ENCODE measurements at regions not wholly inside any gene's neighbourhood (a gene's known extent, or its start where the extent isn't known, plus 50 kb on each side); places are given as distances from the start of the nearest gene placed in this dataset.

DNA sequence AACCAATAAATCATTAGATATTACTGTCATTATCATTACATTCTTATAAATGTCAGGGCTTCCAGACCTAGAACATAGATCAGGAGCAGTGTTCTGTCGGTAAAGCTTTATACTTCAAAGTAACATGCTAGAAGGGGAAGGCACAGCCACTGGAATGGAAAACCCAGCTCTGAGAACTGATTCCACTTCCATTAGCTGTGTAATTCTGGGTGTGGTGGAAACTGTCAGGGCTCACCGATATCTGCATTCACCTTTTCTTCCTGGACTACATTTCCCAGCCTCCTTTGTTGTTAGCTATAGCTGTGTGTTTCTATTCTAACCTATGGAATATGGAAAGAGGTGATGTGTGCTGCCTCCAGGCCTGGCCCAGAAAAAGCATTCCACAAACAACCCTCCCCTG lies 585.8 kb downstream of the BUD13 start (continued):
- TF ChIP-seq, protein P1, sequence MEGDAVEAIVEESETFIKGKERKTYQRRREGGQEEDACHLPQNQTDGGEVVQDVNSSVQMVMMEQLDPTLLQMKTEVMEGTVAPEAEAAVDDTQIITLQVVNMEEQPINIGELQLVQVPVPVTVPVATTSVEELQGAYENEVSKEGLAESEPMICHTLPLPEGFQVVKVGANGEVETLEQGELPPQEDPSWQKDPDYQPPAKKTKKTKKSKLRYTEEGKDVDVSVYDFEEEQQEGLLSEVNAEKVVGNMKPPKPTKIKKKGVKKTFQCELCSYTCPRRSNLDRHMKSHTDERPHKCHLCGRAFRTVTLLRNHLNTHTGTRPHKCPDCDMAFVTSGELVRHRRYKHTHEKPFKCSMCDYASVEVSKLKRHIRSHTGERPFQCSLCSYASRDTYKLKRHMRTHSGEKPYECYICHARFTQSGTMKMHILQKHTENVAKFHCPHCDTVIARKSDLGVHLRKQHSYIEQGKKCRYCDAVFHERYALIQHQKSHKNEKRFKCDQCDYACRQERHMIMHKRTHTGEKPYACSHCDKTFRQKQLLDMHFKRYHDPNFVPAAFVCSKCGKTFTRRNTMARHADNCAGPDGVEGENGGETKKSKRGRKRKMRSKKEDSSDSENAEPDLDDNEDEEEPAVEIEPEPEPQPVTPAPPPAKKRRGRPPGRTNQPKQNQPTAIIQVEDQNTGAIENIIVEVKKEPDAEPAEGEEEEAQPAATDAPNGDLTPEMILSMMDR (IDR thresholded peaks at IDR 0.05; ENCODE audit: low read depth, low read length, missing input control) = no peak
- TF ChIP-seq HNF4G (IDR thresholded peaks at IDR 0.05) (no peak), FOXA2 (IDR thresholded peaks at IDR 0.05) (no peak)

DNA sequence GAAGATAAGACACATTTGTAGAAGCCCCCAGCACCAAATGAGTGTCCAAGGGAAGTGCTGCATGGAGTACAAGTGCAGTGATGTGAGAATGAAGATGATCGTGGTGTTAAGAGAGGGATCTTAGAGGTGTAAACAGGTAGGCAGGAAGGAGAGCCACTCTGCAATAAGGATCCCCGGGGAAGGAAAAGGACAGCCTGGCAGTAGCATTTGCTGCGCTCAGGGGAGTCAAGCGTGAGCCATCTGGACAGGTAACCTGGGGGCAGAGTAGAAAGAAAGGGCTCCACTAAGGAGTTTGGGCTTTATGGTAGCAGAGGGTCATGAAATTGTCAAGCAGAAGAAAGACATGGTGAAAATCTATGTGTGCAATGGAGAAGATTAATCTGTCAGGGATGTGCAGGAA lies 587.2 kb downstream of the BUD13 start:
- Histone ChIP-seq H3K9ac (ENCODE audit: low read depth in 1 of 2, low read length in 2 of 2) (no peak overlapping the region), H3K9me3 (ENCODE audit: control insufficient read depth in 4 of 4, low read length in 3 of 4) (no peaks in the 10 kb centered on the region), H3K36me3 (ENCODE audit: control insufficient read depth in 4 of 4, insufficient read depth in 3 of 4, low read depth in 1 of 4, low read length in 3 of 4) (no peaks in the 10 kb centered on the region), H3K4me1 (ENCODE audit: control insufficient read depth in 4 of 4, insufficient read depth in 4 of 4, low read length in 3 of 4) (no peaks in the 10 kb centered on the region), H3K27me3 (ENCODE audit: control insufficient read depth in 4 of 4, insufficient read depth in 4 of 4, low read length in 3 of 4) (no peaks in the 10 kb centered on the region), H3K27ac (ENCODE audit: low read depth in 1 of 2, low read length in 2 of 2) (no peak overlapping the region), H3K4me3 (ENCODE audit: low read depth in 1 of 3, low read length in 3 of 3) (no peak overlapping the region)
- no peak for DNase-seq (ENCODE audit: low spot score)
- WGBS = 77% methylated on average over 4 of the region's 4 CpGs
- no peak for TF ChIP-seq NR2F2 (IDR thresholded peaks at IDR 0.05)
- TF ChIP-seq, protein P2, sequence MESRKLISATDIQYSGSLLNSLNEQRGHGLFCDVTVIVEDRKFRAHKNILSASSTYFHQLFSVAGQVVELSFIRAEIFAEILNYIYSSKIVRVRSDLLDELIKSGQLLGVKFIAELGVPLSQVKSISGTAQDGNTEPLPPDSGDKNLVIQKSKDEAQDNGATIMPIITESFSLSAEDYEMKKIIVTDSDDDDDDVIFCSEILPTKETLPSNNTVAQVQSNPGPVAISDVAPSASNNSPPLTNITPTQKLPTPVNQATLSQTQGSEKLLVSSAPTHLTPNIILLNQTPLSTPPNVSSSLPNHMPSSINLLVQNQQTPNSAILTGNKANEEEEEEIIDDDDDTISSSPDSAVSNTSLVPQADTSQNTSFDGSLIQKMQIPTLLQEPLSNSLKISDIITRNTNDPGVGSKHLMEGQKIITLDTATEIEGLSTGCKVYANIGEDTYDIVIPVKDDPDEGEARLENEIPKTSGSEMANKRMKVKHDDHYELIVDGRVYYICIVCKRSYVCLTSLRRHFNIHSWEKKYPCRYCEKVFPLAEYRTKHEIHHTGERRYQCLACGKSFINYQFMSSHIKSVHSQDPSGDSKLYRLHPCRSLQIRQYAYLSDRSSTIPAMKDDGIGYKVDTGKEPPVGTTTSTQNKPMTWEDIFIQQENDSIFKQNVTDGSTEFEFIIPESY (IDR thresholded peaks at IDR 0.05) = no peak
- TF ChIP-seq, protein P3, sequence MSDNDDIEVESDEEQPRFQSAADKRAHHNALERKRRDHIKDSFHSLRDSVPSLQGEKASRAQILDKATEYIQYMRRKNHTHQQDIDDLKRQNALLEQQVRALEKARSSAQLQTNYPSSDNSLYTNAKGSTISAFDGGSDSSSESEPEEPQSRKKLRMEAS (IDR thresholded peaks at IDR 0.05) = no peak
- no peak for TF ChIP-seq JUND (IDR thresholded peaks at IDR 0.05)
- TF ChIP-seq, protein P4, sequence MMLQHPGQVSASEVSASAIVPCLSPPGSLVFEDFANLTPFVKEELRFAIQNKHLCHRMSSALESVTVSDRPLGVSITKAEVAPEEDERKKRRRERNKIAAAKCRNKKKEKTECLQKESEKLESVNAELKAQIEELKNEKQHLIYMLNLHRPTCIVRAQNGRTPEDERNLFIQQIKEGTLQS (IDR thresholded peaks at IDR 0.05) = no peak
- TF ChIP-seq GABPA (IDR thresholded peaks at IDR 0.05 in 1 of 2, conservative IDR thresholded peaks at IDR 0.05 in 1 of 2) = no peak
- no peak for TF ChIP-seq RAD21 (IDR thresholded peaks at IDR 0.05)
- TF ChIP-seq FOXA2 (IDR thresholded peaks at IDR 0.05) = no peak
- TF ChIP-seq, protein P5, sequence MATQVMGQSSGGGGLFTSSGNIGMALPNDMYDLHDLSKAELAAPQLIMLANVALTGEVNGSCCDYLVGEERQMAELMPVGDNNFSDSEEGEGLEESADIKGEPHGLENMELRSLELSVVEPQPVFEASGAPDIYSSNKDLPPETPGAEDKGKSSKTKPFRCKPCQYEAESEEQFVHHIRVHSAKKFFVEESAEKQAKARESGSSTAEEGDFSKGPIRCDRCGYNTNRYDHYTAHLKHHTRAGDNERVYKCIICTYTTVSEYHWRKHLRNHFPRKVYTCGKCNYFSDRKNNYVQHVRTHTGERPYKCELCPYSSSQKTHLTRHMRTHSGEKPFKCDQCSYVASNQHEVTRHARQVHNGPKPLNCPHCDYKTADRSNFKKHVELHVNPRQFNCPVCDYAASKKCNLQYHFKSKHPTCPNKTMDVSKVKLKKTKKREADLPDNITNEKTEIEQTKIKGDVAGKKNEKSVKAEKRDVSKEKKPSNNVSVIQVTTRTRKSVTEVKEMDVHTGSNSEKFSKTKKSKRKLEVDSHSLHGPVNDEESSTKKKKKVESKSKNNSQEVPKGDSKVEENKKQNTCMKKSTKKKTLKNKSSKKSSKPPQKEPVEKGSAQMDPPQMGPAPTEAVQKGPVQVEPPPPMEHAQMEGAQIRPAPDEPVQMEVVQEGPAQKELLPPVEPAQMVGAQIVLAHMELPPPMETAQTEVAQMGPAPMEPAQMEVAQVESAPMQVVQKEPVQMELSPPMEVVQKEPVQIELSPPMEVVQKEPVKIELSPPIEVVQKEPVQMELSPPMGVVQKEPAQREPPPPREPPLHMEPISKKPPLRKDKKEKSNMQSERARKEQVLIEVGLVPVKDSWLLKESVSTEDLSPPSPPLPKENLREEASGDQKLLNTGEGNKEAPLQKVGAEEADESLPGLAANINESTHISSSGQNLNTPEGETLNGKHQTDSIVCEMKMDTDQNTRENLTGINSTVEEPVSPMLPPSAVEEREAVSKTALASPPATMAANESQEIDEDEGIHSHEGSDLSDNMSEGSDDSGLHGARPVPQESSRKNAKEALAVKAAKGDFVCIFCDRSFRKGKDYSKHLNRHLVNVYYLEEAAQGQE (IDR thresholded peaks at IDR 0.05) = no peak
- TF ChIP-seq EGR1 (IDR thresholded peaks at IDR 0.05; ENCODE audit: low read depth in 2 of 2) = no peak
- TF ChIP-seq, protein P1 (IDR thresholded peaks at IDR 0.05; ENCODE audit: low read depth, low read length, missing input control) = no peak
- TF ChIP-seq HNF4G (IDR thresholded peaks at IDR 0.05) = no peak
- TF ChIP-seq FOXA1 (IDR thresholded peaks at IDR 0.05) = no peak
- TF ChIP-seq HNF4A (conservative IDR thresholded peaks at IDR 0.05) = no peak
- TF ChIP-seq RXRA (IDR thresholded peaks at IDR 0.05) = no peak
